DOHH2 (cell line): ENCODE measurements at regions not wholly inside any gene's neighbourhood (a gene's known extent, or its start where the extent isn't known, plus 50 kb on each side); places are given as distances from the start of the nearest gene placed in this dataset.

Experiments used
- CTCF ChIP-seq: fragments of 200-600 bp; sonication (generic); IDR thresholded peaks from one replicate; pipeline ENCODE4 v1.5.1; 2014; ENCODE audit warnings: antibody characterized with exemption, mild to moderate bottlenecking, low read depth, low read length; ENCODE audit not compliant: poor library complexity, severe bottlenecking
- EZH2phosphoT487 ChIP-seq: fragments of 200-600 bp; sonication (generic); IDR thresholded peaks from 2 replicates; pipeline ENCODE4 v1.6.1; 2017; ENCODE audit warnings: borderline replicate concordance, mild to moderate bottlenecking, antibody characterized with exemption, low read length, moderate library complexity, mixed read lengths

GRCh38 chr9:14498824-14499223 is 184.9 kb upstream of the NFIB start:
- TF ChIP-seq CTCF = no peak
- TF ChIP-seq EZH2phosphoT487 = no peak
